Kidney glomerular epithelial cell (primary cell): ENCODE measurements at regions not wholly inside any gene's neighbourhood (a gene's known extent, or its start where the extent isn't known, plus 50 kb on each side); places are given as distances from the start of the nearest gene placed in this dataset.
"Not testable (repeated sequence)": the region's sequence is repeated elsewhere in the genome, so short reads cannot be mapped to it uniquely, and the experiment has no call there.

Experiments used
- DNase-seq: peaks from one replicate; lab custom pipeline; 2025; lab: John Stamatoyannopoulos, UW

DNA sequence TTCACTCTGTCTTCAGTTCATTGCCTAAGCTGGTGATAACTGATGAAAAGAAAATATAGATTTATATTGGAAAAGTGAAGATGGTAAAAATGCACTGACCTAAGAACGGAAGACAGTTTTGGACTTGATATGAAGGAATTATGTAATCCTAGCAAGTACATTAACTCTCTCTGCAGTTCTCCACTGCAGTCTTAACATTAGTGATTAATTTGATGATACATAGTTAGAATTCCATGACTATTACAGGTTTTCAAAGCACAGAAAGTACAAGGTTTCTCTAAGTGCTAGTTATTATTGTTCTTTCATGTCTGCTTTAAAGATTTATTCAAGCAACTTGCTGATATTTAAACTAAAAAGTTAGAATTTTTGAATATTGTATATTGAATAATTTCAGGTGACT is 1591.7 kb upstream of the ADGRL3 start:
- DNase-seq, result peak; percentile 24

DNA sequence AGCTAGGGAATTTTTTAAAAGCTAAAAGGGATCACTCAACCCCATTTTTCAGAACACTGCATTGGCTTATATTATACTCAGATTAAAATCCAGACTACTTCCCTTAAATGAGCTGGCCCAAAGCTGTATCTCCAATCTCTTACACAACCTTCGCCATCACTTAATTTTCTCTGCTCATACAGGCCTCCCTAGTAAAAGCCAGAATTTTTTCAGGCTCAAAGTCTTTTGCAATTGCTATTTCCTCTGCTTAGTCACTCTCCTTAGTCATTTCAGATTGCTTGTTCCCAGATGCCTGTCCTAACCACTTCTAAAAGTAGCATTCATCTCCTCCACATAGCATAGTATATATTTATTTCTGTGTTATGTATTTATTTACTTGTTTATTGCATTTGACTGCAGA is 1587.9 kb upstream of the ADGRL3 start:
- DNase-seq, result peak; percentile 47

DNA sequence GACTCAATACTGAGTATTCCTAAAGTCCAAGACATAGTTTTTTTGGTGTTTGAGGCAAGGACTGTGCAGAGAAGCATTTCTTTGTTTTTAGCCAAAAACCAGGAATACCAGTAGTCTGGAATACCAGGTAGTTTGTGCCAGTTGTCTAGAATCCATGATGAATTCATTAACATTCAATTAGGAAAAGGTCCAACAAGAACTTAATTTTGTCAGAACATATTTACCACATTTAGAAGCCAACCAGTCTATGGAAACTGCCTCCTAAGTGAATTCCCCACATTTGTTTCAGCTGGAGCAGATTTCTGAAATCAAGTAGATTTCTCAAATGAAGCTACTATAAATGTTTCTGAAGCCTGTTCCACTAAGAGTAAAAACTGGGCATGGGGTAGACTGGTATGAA is 1584.8 kb upstream of the ADGRL3 start:
- no peak for DNase-seq

DNA sequence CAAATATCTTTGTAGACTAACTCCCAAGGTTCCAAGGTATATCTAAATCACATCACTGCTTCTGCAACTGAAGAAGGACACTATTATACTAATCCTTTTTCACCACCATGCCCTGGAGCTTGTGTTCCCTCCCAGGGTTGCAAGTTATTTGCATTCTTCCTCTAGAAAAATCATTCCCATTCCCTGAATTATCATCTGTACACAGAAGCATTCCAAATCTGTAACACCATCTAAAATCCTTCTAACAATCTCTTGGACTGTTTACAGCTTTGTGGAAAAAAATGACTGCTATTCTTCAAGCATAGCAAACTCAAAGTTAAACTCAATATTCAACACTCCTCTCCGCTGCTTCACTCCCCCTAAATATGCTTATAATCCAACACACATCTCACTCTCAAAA is 1570.8 kb upstream of the ADGRL3 start:
- DNase-seq, result no peak

DNA sequence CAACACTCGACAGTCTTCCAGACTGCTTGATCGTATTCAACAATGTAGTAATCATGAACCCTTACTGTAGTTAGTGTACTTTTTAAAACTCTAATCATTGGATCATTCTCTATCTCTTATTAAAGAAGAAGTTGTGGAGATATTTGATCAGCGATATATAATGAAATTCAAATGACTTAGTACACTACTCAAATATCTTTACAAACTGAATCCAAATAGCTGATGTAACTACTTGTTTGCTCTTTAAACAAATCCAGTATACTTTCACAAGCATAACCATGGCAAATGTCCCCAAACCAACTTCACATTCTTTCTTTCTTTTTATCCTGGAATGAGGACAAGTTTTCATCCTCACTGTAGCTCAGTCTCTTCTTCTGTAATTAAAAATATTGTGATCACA is 1569.9 kb upstream of the ADGRL3 start:
- no peak for DNase-seq

DNA sequence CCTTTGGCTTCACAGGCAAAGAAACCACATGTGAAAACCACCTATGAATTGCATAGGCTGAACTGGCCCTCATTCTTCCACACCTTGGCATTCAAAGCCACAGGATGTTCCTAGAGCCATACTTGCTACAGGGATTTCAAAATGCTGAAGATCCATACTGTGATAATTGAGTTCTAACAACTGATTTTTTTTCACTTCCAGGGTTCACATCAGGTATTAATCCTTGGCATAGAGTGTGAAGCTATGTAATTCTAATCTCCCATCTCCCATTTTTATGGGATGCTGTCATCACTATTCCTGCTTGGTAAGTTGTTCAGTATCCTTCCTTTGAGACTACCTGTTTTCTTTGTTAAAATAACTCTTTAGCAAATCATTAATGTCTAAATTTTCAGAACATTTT is 1569.2 kb upstream of the ADGRL3 start:
- DNase-seq, result no peak

DNA sequence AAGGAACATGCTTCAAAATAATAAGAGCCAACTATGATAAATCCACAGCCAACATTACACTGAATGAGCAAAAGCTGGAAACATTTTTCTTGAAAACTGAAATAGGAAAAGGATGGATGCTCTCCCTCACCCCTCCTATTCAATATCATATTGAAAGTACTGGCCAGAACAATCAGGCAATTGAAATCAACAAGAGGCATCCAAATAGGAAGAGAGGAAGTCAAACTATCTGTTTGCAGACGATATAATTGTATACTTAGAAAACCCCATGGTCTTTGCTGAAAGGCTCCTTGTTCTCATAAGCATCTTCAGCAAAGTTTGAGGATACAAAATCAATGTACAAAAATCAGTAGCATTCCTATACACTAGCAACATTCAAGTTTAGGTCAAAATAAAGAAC is 1562.5 kb upstream of the ADGRL3 start:
- no peak for DNase-seq

DNA sequence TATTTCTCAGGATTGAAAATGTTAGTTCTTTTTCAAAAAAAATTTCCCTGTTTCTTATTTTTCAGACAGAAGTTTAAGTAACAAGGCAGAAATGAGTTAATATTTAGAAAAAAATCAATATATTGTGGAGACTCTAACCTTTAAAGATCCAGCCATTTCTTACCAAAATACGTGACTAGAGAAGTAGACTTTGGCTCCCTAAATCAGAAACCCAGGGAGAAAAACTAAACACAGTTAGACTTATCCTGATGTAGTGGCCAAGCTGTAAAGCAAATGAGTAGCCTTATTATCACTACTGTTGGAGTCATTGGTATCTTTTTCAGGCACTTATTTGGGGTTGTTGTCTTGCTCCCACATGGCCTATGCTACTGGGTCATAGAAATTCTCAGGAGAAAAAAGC is 1556.4 kb upstream of the ADGRL3 start:
- no peak for DNase-seq

DNA sequence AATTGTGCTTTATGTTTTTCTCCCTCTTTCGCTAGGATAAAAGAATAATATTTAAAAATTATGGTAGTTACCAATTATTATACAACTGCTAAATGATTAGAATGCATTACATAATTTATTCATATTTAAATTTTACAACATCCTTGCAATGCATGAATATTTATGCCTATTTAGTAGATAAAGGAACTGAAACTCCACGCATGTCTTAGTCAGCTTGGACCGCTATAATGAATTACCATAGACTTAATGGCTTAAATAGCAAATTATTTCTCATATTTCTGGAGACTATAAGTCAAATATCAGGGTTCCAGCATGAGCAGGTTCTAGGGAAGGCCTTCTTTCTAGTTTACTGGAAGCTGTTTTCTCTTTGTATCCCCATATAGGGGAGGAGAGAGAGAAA is 1555.4 kb upstream of the ADGRL3 start:
- DNase-seq, result no peak

DNA sequence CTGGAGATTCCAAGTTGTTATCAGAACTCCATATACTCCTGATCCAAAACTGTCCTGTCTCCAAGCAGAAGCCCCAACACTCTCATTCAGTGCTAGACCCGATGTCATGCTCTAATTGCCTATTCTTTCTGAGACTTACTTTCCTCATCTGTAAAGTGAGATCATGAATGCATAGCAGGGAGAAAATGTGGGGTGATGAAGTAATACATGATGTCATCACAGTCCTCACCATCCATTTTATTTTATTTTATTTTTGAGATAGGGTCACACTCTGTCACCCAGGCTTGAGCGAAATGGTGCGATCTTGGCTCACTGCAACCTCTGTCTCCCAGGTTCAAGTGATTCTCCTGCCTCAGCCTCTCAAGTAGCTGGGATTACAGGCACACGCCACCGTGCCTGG is 1554.0 kb upstream of the ADGRL3 start:
- no peak for DNase-seq

DNA sequence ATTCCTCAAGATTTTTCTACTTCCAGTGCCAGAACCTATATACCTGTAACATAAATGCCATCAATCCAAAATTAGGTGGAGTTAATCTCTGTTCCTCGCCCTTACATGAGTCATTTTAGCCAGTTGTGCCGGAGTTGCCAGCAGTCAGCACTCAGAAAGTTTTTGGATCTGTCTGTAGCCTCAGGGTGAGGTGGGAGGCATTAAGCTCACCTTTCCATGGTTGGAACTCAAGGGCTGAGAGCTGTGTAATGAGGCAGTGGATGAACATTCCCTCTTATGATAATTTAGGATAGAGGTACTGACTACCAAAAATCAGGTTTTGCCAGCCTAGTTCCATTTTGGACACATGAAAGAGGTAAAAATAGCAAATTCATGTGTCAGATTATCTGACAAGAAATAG is 1553.1 kb upstream of the ADGRL3 start:
- no peak for DNase-seq

DNA sequence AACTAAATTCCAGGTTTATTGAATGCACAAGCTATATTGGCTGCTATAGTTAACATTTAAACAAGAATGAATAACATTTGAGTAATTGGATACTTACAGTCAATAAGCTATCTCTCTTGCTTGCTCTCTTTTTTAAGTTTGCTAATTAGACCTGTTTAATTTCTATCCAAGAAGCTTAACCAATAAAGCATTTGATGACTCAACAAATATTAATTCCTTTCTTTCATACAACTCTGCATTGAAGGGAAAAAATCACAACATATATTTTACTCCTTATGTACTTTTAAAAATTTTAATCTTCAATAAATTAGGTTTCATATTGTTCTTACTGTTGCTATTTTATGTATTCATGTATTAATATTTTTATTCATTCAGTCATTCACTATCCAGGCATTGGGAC is 1552.6 kb upstream of the ADGRL3 start:
- DNase-seq, result no peak

DNA sequence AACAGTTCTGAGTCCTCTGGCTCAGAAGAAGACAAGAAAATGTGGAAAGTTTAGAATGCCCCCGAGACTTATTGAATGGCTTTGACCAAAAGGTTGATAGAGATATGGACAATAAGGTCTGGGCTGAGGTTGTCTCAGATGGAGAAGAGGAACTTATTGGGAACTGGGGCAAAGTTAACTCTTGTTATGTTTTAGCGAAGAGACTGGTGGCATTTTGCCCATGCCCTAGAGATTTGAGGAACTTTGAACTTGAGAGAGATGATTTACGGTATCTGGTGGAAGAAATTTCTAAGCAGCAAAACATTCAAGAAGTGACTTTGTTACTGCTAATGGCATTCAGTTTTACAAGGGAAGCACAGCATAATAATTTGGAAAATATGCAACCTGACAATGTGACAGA is 1549.3 kb upstream of the ADGRL3 start:
- DNase-seq, result no peak

DNA sequence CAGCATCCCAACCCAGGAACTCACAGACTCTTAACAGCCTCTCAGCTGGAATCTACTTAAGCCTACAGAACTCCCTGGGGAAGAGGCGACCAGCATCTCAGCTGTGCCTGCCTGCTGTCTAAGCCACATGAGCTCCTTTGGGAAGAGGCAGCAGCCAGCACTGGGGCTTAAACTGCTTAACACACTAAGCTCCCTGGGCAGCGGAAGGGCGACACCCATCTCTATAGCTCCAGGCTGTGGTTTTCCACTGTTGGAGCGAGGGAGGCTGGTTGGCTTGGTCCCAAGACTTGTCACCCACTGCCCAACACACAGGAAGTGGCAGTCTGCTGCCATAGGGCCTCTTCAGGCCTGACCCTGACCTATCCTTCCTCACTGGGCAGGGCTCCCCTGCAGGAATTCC is 1544.1 kb upstream of the ADGRL3 start:
- no peak for DNase-seq

DNA sequence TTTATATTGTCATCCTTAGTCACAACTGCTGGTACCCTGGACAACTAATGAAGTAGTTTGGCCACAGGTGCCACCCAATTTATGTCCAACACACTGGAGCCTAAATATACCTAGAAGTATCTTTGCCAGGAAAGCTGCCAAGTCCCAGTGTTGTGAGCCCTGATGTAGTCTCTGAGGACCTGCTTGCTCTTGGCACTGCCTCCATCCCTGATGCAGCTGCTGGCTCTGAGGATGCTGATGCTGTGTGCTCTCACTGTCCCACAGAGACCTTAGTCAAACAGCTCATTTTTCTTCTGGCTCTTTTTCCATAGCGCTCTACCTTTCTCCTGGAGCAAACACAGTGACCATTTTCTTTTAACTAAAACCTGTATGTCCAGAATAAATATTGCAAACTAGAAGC is 1535.4 kb upstream of the ADGRL3 start:
- DNase-seq, result no peak

DNA sequence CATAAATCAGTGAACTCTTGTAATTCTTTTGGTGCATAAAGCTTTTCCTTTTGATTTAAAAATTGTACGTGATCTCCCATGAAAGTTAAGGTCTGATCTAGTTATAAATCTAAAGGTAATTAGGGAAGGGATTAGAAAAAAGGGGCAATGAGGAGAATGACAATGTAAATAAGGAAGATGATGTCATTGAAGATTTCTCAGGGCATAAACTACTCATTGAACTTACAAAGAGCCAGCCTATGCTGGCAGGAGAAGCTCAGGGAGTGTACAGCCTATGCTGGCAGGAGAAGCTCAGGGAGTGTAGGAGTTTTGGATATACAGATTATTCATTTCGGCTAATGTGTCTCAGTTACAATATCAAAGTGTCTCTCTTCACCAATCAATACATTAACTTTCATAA is 1533.5 kb upstream of the ADGRL3 start:
- no peak for DNase-seq

DNA sequence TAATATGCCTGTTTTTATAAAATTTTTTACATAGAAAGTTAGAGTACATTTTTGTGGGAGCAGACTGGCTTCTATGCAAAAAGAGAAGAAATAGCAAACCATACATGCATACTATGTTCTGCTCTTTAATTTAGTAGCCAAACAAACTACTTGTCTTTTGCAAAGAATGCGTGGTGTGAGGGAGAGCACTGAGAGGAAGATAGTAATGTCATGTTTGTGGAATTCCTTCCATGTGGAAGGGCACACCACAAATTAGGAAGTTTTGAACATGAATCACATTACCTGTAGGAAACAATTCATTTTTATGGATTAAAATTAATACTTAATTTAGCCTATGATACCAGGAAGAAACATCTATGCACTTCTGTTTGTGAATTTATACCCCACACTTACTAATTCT is 1529.1 kb upstream of the ADGRL3 start:
- DNase-seq, result no peak

DNA sequence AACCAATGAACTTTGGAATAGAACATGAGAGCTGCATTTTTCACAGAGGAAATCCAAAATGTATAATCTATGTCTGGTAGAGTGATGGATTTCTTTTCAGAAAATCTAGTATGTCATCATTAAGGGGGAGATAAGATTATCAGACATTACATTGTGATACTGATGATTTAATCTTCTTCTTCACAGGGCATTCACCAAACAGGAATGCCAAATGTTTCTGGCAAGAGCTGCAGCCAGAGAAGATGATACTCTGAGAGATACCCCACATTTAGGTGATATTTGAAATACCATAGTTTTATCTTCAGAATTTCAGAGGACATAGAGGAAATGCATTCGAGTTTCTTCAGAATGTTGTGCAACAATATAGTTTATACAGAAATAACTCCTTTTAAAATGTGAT is 1523.7 kb upstream of the ADGRL3 start:
- no peak for DNase-seq

DNA sequence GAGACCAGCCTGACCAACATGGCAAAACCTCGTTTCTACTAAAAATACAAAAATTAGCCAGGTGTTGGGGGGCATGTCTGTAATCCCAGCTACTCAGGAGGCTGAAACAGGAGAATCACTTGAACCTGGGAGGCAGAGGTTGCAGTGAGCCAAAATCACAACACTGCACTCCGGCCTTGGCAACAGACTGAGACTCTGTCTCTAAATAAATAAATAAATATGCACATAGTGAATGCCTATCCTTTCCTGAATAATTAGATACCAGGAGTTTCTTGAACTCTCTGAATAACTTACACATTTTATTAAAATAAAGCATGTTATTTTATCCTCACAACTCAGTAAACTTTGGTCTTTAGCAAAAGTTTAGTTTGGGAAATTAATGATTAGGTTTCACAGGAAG is 1523.1 kb upstream of the ADGRL3 start:
- DNase-seq, result not testable (repeated sequence)

DNA sequence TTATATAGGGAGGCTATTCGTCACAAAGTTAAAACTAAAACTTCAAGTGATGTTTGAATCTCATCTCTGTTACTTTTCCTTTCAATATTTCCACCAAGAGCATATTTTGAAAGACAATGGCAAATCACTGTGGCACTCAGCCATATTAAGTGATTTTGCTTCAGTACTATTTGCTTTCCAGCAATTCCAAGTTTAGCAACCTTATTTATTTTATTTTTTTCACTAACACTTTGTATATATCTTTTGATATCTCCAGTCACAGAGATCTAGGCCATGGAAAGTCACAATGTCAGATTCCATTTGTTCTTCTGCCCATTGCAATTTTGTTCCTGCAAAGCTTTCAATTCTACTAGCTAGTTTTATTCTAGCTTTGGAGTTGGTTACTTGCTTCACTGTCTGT is 1514.5 kb upstream of the ADGRL3 start:
- no peak for DNase-seq

DNA sequence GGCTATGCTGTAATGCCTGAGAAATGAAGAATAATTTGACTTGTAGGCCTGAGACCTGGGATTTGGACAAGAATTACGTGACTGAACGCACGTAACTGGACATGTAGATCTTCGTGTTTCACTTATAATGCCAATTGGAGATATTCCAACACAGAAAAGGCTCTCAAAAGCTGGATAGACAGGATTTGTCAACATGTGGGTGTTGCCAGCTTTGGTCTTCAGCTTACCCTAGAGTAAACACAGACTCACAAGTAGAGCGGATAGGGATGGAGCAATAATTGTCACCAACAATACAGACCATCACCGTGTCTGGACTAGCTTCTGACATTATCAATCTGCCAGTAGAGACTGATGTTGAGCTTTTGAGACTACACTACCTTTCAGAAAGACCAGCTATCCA is 1511.0 kb upstream of the ADGRL3 start:
- DNase-seq, result no peak

DNA sequence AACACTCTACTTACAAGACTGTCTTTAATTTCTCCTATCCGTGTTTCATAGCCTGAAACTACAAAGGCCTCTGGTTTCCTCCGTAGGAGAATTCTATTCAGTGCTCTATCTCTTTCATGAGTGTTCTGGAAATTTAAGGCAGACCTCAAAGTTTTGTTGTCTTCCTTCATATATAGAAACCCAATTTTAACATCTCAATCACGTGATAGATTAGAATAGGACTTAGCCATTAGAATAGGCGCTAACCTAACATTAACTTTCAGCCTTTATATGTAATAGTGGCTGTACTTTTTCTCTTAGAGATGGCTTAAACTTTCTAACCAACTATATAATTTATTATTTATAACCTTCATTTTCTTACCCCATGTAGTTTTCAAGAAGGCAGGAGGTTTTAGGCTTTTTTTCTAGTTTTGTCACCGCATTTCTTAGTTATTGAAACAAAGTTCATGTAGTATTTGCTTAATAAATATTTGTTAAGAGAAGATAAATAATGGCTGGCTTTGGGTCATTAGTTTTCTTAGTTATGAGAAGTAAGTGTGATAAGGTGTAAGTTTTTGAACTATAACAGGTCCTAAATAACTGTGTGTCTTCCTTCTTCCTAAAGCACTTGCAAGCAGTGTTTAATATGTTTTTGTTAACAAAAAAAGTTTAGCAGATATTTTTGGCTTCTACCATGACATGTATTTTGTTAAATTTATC is 1504.6 kb upstream of the ADGRL3 start:
- DNase-seq, result no peak

DNA sequence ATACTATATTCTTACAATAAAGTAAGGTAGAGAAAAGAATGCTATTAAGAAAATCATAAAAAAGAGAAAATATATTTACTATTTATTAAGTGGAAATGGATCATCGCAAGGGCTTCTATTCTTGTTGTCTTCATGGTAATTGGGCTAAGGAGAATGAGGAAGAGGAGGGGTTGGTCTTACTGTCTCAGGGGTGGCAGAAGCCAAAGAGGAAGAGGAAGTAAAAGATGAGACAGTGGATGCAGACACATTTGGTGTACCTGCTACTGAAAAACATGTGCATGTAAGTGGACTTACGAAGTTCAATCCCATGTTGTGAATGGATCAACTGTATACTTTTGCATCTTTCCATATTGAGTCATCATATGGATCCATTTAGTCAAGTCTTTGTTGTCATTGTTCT is 1502.1 kb upstream of the ADGRL3 start:
- no peak for DNase-seq

DNA sequence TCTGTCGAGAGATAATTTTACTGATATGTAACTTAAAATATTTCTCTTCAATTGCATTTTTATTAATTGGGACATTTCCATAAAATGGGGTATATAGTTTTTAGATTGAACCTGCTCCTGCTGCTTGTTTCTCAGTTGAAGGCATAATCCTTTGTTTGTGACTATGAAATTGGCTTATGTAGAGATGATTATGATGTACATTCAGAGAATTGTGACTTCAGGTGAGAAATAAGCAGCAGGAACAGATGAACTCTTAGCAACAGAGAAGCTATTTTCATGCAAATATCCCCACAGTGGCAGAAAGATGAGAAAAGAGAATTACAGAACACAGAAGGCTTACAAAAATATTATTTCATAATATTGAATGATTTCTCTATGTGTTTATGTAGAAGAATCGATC is 1499.5 kb upstream of the ADGRL3 start:
- DNase-seq, result no peak

DNA sequence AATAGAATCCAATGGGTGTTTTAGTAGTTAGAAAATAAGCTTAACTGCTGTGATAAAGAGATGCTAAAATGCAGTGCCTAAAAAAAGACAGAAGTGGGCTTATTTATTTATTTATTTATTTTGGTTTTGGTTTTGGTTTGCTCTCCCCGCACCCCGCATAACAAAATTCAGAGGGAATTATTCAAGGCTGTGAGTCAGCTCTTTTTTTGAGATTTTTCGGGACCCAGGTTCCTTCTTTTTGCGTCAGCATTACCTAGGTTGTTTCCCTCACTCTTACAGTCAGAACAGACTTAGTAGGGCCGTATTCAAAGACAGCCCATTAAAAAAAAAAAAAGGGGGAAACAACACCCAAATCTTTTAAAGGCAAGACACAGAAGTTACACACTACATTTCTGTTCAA is 1495.5 kb upstream of the ADGRL3 start:
- no peak for DNase-seq
